SK-N-SH (cell line): ENCODE measurements at regions not wholly inside any gene's neighbourhood (a gene's known extent, or its start where the extent isn't known, plus 50 kb on each side); places are given as distances from the start of the nearest gene placed in this dataset.

Source experiments
- CTCF ChIP-seq: fragments of 200-600 bp; sonication (generic); IDR thresholded peaks from 2 replicates; pipeline ENCODE4 v1.6.1; 2017; ENCODE audit warnings: antibody characterized with exemption, mild to moderate bottlenecking, moderate library complexity
- ELF1 ChIP-seq: IDR thresholded peaks from 2 replicates; pipeline ENCODE4 v1.4.0; 2012
- EP300 ChIP-seq, 2 experiments: IDR thresholded peaks; 2 replicates each; pipeline versions ENCODE4 v1.4.0 to v1.6.1; 2012; ENCODE audit warnings: borderline replicate concordance in 1 of 2, low read depth in 1 of 2, low read length in 1 of 2
- EZH2phosphoT487 ChIP-seq: fragments of 200-600 bp; sonication (generic); IDR thresholded peaks from 2 replicates; pipeline ENCODE4 v1.6.1; 2017; ENCODE audit warnings: low read depth, mixed run types, mild to moderate bottlenecking, antibody characterized with exemption, moderate library complexity, borderline replicate concordance
- FOXM1 ChIP-seq: IDR thresholded peaks from 2 replicates; pipeline ENCODE4 v1.4.0; 2012; ENCODE audit warnings: low read depth, mild to moderate bottlenecking
- MAX ChIP-seq: IDR thresholded peaks from 2 replicates; pipeline ENCODE4 v1.4.0; 2012; ENCODE audit warnings: low read depth
- NFIC ChIP-seq: IDR thresholded peaks from 2 replicates; pipeline ENCODE4 v1.4.0; 2012; ENCODE audit warnings: borderline replicate concordance
- RAD21 ChIP-seq: IDR thresholded peaks from 2 replicates; pipeline ENCODE4 v1.6.1; 2012; ENCODE audit warnings: mild to moderate bottlenecking, low read length
- RFX5 ChIP-seq: IDR thresholded peaks from 2 replicates; pipeline ENCODE4 v1.6.1; 2012; ENCODE audit warnings: mild to moderate bottlenecking, improper control_type of control experiment, low read length
- SIN3A ChIP-seq: IDR thresholded peaks from 2 replicates; pipeline ENCODE4 v1.6.1; 2012; ENCODE audit warnings: low read depth, mild to moderate bottlenecking, low read length, moderate library complexity, borderline replicate concordance
- SMC3 ChIP-seq: IDR thresholded peaks from 2 replicates; pipeline ENCODE4 v1.6.1; 2012; ENCODE audit warnings: low read depth, low read length, improper control_type of control experiment
- TCF12 ChIP-seq: IDR thresholded peaks from 2 replicates; pipeline ENCODE4 v1.4.0; 2012
- TEAD4 ChIP-seq: IDR thresholded peaks from 2 replicates; pipeline ENCODE4 v1.4.0; 2012; ENCODE audit warnings: mild to moderate bottlenecking, borderline replicate concordance; ENCODE audit not compliant: insufficient read depth
- ZBTB33 ChIP-seq: IDR thresholded peaks from 2 replicates; pipeline ENCODE4 v1.4.0; 2012; ENCODE audit warnings: low read depth, borderline replicate concordance

- TF ChIP-seq TCF12: no peak
- TF ChIP-seq RAD21: no peak
- no peak for TF ChIP-seq EZH2phosphoT487
- no peak for TF ChIP-seq SMC3
- TF ChIP-seq CTCF: no peak
- TF ChIP-seq RFX5: no peak
- no peak for TF ChIP-seq MAX
- no peak for TF ChIP-seq SIN3A
- no peak for TF ChIP-seq ELF1
- no peak for TF ChIP-seq NFIC
- TF ChIP-seq FOXM1: no peak
- no peak for TF ChIP-seq ZBTB33
- no peak for TF ChIP-seq EP300 (IDR thresholded peaks at IDR 0.05; ENCODE audit: borderline replicate concordance in 1 of 2, low read depth in 1 of 2, low read length in 1 of 2)
- TF ChIP-seq TEAD4: no peak
Observed at GRCh38 chr10:10726101-10726500, 291.6 kb upstream of the CELF2 start.
